ENCODE measurements at regions not wholly inside any gene's neighbourhood (a gene's known extent, or its start where the extent isn't known, plus 50 kb on each side); places are given as distances from the start of the nearest gene placed in this dataset.

DNA sequence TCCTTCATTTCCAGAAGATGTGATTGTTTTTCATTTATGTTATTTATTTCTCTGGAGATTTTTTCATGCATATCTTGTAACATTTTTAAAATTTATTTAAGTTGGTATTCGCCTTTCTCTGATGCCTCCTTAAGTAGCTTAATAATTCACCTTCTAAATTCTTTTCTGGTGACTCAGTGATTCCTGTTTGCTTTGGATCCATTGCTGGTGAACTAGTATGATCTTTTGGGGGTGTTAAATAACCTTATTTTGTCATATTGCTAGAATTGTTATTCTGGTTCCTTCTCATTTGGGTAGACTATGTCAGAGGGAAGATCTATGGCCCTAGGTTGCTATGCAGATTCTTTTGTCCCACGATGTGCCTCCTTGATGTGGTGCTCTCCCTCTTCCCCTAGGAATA is 1347.2 kb upstream of the B3GALT2 start (continued):
- TF ChIP-seq, protein P1, sequence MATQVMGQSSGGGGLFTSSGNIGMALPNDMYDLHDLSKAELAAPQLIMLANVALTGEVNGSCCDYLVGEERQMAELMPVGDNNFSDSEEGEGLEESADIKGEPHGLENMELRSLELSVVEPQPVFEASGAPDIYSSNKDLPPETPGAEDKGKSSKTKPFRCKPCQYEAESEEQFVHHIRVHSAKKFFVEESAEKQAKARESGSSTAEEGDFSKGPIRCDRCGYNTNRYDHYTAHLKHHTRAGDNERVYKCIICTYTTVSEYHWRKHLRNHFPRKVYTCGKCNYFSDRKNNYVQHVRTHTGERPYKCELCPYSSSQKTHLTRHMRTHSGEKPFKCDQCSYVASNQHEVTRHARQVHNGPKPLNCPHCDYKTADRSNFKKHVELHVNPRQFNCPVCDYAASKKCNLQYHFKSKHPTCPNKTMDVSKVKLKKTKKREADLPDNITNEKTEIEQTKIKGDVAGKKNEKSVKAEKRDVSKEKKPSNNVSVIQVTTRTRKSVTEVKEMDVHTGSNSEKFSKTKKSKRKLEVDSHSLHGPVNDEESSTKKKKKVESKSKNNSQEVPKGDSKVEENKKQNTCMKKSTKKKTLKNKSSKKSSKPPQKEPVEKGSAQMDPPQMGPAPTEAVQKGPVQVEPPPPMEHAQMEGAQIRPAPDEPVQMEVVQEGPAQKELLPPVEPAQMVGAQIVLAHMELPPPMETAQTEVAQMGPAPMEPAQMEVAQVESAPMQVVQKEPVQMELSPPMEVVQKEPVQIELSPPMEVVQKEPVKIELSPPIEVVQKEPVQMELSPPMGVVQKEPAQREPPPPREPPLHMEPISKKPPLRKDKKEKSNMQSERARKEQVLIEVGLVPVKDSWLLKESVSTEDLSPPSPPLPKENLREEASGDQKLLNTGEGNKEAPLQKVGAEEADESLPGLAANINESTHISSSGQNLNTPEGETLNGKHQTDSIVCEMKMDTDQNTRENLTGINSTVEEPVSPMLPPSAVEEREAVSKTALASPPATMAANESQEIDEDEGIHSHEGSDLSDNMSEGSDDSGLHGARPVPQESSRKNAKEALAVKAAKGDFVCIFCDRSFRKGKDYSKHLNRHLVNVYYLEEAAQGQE (IDR thresholded peaks at IDR 0.05; ENCODE audit: low read depth, low read length) = no peak
- no peak for TF ChIP-seq PAX5 (IDR thresholded peaks at IDR 0.05; ENCODE audit: borderline replicate concordance, low read depth, low read length)
- TF ChIP-seq MYC (IDR thresholded peaks at IDR 0.05; ENCODE audit: insufficient read depth, insufficient read length, insufficient replicate concordance, low read length, severe bottlenecking) = no peak
- no peak for TF ChIP-seq E2F4 (IDR thresholded peaks at IDR 0.05; ENCODE audit: low read depth, low read length)

DNA sequence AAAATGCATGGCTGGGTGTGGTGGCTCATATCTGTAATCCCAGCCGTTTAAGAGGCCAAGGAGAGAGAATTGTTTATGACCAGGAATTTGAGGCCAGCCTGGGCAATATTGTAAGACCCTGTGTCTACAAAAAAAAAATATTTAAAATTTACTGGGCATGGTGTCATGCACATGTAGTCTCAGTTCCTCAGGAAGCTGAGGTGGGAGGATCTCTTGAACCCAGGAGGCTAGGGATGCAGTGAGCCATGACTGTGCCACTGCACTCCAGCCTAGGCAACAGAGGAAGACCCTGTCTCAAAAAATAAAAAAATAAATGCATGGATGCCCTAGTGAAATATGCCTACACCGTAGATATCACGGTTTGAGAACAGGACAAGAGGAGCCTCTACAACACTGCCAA is 1331.2 kb upstream of the B3GALT2 start:
- TF ChIP-seq CREM (IDR thresholded peaks at IDR 0.05; ENCODE audit: low read depth) = no peak
- TF ChIP-seq TBL1XR1 (IDR thresholded peaks at IDR 0.05; ENCODE audit: low read depth, low read length) = no peak
- TF ChIP-seq HDAC2 (IDR thresholded peaks at IDR 0.05) = no peak
- TF ChIP-seq ZZZ3 (IDR thresholded peaks at IDR 0.05; ENCODE audit: control insufficient read depth, insufficient read length, low read depth) = no peak
- TF ChIP-seq BACH1 (IDR thresholded peaks at IDR 0.05; ENCODE audit: borderline replicate concordance) = no peak
- no peaks in the 10 kb centered on the region for H3K36me3 ChIP-seq (ENCODE audit: control insufficient read depth in 2 of 2, insufficient read depth in 2 of 2, low read length in 1 of 2)
- no peak overlapping the region for H3K4me3 ChIP-seq
- ChIA-PET RAD21 (ENCODE audit: unreplicated experiment) (no interaction called here), CTCF (no interaction called here), SMC1A (ENCODE audit: uncharacterized antibody, unreplicated experiment) (no interaction called here), POLR2A (no interaction called here)
- BruUV-seq (replicated peaks) = no TSS peak
- no peak overlapping the region for H3K27ac ChIP-seq (ENCODE audit: control insufficient read depth, insufficient read depth)
- no peak for FAIRE-seq
- DNase-seq (ENCODE audit: low read depth, low spot score) = no peak
- no peaks in the 10 kb centered on the region for H3K27me3 ChIP-seq (replicated peaks in 1 of 2; ENCODE audit: control insufficient read depth in 2 of 2, insufficient read depth in 2 of 2, low read length in 1 of 2)
- H3K9ac ChIP-seq (ENCODE audit: control insufficient read depth, insufficient read depth, low read length) = no peak overlapping the region
- ATAC-seq = no peak
- H3K4me2 ChIP-seq (ENCODE audit: control insufficient read depth, insufficient read depth) = no peak overlapping the region
- 20% methylated on average over 3 of the region's 3 CpGs for WGBS (ENCODE audit: insufficient coverage, insufficient replicate concordance, low lambda C conversion rate, missing lambda C conversion rate)
- in situ Hi-C loops (cut with MboI) = no loop called here
- no peaks in the 10 kb centered on the region for H4K20me1 ChIP-seq (ENCODE audit: control insufficient read depth, insufficient read depth)
- no peaks in the 10 kb centered on the region for H3K4me1 ChIP-seq (ENCODE audit: control insufficient read depth, insufficient read depth, low read length)
- intact Hi-C loops (cut with micrococcal nuclease; ENCODE audit: unreplicated experiment) = no loop called here
- no peaks in the 10 kb centered on the region for H3K9me3 ChIP-seq (replicated peaks; ENCODE audit: control insufficient read depth, insufficient read depth, low read length)
- H2AFZ ChIP-seq (ENCODE audit: control insufficient read depth, low read depth, low read length) = no peak overlapping the region
- no peaks in the 10 kb centered on the region for H3K79me2 ChIP-seq (ENCODE audit: control insufficient read depth, insufficient read depth, low read length)
